ENCODE measurements at regions not wholly inside any gene's neighbourhood (a gene's known extent, or its start where the extent isn't known, plus 50 kb on each side); places are given as distances from the start of the nearest gene placed in this dataset.

- DNase-seq, result no peak
These were observed 145.2 kb upstream of the COPS8 start for GRCh38 chr2:236940497-236940896.

DNA sequence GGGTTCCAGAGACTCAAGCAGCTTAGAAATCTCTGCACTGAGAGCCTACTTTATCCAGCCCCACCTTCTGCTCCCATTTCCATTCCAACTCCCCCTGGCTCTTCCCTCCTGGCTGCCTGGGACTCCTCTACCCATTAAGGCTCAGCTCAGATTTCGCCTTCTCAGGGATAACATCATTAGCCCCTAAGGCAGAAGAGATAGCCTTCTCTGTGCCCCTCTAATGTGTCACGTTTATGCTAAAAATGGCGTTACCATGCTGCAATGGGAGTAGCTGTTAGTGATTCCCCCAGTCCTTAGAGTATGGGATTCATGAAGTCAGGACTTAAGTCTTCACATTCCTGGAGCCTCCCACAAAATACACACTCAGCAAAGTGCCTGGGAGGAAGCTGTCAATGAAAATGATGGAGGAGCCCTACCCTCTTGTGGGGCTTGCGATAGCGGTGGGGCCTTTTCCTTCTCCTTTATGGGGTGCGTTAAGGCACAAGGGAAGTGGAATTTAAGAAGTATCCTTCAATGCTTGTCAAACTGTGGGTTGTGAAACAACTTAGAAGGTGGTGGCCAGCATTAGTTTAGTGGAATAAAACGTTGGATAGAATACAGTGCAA lies 144.7 kb upstream of the COPS8 start:
- no peak for DNase-seq

DNA sequence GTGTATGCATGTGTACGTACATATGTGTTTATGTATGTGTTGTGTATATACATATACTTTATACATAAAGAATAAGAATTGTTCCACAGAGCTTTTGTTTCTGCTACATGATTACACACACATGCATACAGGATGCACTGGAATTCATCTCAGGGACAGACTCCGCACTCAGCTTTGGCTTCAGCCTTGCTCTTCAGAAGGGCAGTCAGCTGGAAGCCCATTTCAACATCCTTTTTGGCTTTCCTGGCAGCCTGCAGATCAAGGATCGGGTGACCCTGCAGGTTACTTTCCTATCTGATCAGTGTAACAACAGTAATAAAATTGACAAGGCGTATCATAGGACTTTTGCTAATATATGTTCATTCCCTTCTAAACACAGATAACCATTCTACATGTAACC lies 144.1 kb upstream of the COPS8 start:
- DNase-seq, result no peak

GRCh38 chr2:236942554-236942953 lies 143.1 kb upstream of the COPS8 start:
- no peak for DNase-seq

GRCh38 chr2:236943068-236943467 lies 142.6 kb upstream of the COPS8 start:
- DNase-seq, result no peak

DNA sequence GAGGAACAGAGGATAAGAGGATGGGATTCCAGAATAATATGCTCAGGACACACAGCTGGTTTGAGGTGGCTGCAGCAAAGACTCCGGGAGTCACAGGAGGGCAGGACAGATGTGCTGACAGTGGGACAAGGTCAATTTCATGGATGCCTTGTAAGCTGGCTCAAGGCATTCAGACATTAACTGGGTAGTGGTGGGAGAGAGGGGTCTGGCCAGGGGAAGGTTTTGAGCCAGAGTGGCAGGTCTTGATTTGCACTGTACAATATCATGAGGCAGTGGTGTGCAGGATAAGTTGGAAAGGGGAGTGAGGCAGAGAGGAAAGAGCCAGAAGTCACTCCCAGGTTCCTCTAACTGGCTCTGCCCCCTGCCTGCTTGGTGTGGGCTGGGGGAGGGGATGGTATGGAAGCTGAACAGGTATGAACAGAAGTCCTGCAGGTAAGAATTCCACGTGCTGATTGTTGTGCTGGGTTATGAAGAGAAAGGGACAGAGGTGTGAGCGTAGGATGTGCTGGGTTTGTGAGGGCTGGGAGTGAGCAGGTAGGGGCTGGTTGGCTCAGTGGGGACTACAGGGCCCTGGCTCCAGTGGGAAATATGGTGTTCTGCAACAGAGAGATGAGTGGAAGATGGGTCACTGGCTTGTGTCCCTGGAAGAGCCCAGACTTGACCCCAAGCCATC lies 141.7 kb upstream of the COPS8 start:
- DNase-seq, result no peak

DNA sequence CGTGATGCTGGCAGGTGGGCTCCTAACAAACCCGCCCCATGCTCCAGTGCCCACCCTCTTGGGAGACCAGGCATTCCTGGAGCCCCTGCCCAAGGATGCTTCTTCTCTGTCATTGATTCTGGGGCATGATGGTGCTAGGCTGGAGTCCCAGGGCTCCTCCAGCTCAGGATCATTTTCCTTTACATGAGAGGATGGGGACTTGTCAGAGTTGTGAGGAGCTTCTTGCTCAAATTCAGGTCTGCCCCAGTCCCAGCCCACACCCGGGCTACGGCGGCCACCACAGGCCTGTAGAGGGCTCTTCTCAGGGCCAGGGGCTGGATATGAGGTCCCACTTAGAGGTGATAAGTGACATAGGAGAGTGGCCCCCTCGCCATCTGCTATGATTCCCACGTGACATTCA lies 141.1 kb upstream of the COPS8 start:
- DNase-seq, result no peak

DNA sequence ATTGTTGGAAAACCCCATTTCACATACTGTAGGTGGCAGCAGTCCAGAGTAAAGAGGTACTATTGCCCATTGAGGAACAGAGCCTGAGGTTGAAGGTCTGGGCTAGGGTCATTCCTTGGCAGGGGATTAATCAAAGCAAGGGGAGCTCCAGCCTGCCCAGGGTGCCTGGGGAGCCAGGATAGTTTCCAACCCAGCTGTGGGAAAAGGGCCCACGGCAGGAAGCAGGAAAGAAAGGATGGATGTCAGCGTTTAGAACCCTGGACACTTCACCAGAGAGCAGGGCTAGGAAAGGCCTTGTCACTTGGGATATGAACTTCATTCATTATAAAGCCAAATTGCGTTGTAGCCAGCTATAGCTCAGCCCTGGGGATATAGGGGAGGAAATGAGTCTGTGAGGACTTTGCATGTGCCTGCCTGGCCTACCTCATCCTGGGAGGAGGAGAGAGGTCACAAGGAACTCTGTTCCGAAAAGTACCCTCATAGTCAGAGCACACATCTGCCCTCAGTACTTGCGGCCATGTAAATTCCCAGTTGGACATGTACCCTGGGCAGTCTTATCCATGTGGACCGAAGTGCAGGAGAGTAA lies 140.2 kb upstream of the COPS8 start:
- DNase-seq, result no peak

- no peak for DNase-seq
These were observed 138.8 kb upstream of the COPS8 start for GRCh38 chr2:236946871-236947270.

- no peak for DNase-seq
These were observed 138.4 kb upstream of the COPS8 start for GRCh38 chr2:236947294-236947693.

DNA sequence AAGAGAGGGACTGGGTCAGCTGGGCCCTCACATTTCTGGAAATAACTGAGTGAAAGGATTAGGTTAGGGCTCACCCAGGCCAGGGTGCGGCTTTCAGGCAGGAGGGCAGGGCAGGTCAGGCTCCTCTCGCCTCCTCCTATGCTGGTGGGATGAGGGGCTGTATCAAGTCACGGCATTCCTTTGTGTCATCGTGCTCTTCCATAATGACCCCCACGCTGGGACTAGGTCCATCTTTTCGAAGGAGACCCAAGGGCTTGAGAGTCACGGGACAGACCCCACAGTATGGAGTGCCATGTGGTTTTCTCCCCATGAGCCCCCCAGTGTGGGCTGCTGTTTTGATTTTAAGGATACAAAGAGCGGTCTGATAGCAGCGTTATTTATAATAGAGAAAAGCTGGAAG lies 137.8 kb upstream of the COPS8 start:
- no peak for DNase-seq

- no peak for DNase-seq
These were observed 136.4 kb upstream of the COPS8 start for GRCh38 chr2:236949089-236949905.

GRCh38 chr2:236951830-236952475 lies 133.7 kb upstream of the COPS8 start:
- DNase-seq, result no peak

DNA sequence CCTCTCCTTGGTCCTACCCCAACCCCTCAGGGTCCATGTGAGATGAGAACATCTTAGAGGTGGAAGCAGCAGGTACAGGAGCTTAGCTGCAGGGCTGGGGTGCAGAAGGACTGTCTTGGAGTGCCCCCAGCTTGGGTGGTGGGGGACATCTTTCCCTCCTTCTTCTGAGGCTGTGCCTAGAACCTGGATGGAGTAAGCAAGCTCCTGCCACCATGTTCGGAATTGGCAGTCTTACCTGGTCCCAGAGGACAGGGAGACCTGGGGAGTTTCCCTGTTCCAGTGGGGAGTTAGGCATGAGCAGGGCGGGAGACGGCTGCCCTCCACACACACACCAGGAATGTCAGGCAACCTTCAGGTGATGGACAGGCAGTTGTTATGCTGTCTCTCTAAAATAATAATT lies 131.0 kb upstream of the COPS8 start:
- DNase-seq, result no peak

DNA sequence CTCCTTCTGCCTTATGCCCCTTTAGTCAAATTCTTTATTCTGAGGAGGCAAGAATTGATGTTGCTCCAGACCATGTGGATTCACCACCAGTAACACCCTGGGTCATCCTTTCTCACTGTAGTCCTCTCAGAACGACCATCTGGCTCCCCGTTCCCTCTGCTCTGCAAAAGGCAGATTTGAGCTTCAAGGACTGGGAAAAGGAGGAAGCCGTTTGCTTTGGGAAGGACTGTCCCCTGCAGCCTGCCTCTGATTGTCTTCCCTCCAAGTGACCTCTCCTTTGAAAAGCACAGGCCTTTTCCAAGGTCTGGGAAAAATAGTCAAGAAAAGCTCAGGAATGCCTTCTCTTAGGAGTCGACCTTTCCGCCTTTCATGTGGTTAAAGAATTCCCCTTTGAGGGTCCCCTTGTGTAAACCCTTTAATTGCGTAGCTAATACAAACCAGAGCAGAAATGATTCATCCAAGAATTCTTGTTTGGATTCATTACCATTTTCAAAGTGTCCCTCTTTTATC lies 130.1 kb upstream of the COPS8 start:
- no peak for DNase-seq

DNA sequence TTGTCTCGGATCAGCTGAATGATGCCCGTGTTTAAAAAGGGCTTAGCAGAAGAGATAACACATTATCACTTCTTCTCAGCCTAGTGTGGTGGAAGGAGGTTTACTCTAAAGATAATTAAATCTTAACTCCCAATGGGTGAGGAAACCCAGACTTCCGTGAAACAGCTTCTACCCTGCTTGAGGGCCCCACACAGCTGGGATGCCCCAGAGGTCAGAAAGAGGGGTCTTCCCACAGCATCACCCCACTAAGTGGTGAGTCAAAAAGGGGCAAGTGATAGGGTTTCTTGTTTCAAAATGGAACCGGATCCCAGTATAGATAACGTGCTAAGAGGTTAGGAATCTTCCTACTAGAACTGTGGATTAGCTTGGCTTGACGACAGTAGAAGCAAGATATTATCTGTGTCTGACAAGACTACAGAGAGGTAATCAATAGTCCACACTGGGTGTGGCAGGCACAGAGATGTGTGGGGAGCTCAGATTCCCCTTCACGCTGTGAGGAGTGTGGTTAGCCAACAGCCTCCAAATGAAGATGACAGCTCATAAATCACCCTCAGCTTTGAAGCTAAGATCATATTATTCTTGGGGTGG lies 129.6 kb upstream of the COPS8 start:
- DNase-seq, result peak; percentile 28

- DNase-seq, result no peak
These were observed 129.0 kb upstream of the COPS8 start for GRCh38 chr2:236956641-236957040.

DNA sequence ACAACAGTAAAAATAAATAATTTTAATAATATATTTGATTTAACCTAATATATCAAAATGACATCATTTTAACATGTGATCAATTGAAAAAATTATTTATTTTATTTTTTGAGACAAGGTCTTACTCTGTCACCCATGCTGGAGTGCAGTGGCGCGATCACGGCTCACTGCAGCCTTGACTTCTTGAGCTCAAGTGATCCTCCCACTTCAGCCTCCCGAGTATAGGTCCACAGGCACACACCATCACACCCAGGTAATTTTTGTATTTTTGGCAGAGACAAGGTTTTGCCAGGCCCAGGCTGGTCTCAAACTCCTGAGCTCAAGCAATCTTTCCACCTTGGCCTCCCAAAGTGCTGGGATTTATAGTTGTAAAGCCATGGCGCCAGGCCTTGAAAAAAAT lies 126.7 kb upstream of the COPS8 start:
- DNase-seq, result no peak

DNA sequence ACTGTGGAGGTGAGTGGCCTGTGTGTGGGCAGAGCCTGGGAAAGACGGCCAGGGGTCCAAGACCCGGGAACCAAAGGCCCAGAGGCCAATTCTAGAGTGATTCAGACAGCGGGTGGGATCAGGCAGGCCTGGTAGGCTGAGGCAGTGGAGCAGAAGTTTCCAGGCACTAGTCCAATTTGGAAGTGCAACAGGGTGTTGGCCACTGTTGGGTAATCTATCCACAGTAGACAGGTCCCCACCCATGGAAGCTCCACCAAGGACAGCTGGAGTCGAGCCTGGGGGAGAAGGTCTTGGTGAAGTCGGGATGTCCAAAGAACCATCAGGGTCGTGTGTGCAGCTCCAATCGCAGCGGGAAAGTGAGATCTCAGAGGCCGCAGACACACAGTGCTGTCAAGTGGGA lies 125.8 kb upstream of the COPS8 start:
- DNase-seq, result no peak

GRCh38 chr2:236960531-236960930 lies 125.2 kb upstream of the COPS8 start:
- no peak for DNase-seq

- DNase-seq, result no peak
These were observed 122.9 kb upstream of the COPS8 start for GRCh38 chr2:236962816-236963215.

GRCh38 chr2:236963631-236964182 lies 122.0 kb upstream of the COPS8 start:
- no peak for DNase-seq

All from activated CD4-positive, alpha-beta T cell treated with anti-CD3 and anti-CD28 coated beads, Interleukin-2, Interleukin-6, amounts not matched to agents 100 ng/mL and 50 ng/mL, durations not matched to agents 16 hours and 8 hours (primary cell).